SHP77 treated with DMSO at 0.1 percent for 48 hours (cell line): ENCODE measurements at regions not wholly inside any gene's neighbourhood (a gene's known extent, or its start where the extent isn't known, plus 50 kb on each side); places are given as distances from the start of the nearest gene placed in this dataset.

Experiments used
- DNase-seq: peaks from one replicate; lab custom pipeline; 2025; lab: John Stamatoyannopoulos, UW

GRCh38 chr15:96097661-96098060 lies 232.8 kb upstream of the NR2F2 start:
- no peak for DNase-seq

DNA sequence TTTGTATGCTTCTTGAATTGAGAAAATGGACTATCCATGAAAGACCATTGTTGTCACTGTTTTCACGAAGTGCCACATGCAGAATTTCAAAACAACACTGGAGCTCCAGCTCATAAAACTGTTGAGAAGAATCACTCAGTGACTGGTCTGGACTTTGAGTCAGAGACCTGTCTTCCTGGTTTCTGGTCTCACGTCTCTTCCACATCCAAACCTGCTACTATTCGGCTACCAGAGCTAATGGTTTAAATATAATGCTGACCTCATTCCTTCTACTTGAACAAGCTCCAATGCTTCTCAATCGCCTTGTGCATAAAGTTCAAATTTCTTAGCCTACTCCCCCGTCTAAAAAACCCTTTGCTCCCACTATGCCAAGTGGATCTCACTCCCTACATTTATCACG lies 227.9 kb upstream of the NR2F2 start:
- no peak for DNase-seq

DNA sequence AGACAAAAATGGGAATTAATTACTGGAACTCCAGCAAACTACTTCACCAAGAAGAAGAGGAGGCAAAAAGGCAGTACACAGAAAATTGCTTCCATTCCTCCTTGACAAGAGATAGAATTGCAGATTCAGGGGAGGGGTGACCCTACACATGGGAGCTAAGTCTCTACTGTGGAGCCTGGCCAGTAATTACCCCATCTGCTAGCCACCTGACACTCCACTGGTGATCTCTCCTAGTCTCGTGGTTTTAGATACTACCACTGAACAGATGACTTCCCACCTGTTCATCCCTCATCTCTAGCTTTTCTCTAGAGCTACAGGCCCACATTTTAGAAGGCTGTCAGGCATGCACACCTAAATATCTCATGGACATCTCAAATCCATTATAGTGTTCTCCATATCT lies 224.3 kb upstream of the NR2F2 start:
- DNase-seq, result no peak

DNA sequence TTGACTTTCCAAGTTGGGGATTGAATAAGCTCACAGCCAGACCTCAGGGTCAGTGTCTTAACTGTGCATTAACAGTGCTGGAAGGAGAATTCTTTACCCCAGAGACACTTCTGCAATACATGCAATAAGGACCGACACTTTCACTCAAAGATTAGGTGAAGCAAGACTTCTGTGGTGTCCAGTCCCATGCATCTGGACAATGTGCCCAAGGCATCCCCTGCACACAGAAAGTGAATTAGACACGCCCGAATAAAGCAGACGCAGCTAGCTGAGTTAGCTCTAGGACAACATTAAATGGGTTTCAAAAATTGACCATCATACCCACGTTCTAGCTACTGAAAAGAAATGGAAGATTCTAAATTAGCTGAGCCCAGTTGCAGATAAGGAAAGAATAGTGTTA lies 223.9 kb upstream of the NR2F2 start:
- no peak for DNase-seq

DNA sequence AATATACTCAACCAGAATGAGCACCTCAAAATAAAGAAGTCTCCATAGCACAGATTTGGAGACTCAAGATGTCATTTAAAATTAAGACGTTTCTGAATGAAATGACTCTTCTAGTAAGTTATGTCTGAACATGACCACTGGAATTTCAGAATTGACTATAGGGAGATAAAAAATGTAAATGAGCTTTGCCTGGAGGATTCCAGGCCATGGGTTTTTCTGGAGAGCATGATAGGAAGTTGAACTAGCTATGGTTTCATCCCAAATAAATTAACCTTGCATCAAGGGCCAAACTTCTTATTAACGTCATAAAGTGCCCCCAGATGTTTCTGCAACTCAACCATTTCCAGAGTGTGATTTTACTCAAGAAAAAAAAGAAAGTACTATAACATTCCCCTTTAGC lies 222.6 kb upstream of the NR2F2 start:
- no peak for DNase-seq

- DNase-seq, result no peak
These were observed 222.1 kb upstream of the NR2F2 start for GRCh38 chr15:96108405-96108804.

GRCh38 chr15:96109820-96110219 lies 220.7 kb upstream of the NR2F2 start:
- DNase-seq, result no peak

GRCh38 chr15:96112018-96112417 lies 218.5 kb upstream of the NR2F2 start:
- DNase-seq, result no peak

DNA sequence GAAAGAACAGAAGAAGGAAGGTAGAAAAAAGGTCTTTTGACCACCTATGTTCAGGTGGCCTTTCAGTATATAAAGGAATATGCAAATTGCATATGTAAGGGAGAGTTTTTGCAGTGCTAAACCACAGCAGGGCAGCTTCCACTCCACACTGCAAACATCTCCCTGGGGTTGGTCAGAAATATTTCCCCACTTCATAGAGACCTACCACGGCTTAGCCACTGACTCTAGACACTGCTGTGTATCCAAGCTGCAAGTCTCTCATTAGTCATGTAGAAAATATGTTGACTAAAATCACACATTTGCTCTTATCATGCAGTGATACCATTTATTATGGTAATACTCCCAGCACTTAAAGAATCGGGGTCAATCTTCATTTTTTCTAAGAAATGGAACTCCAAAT lies 214.9 kb upstream of the NR2F2 start:
- DNase-seq, result no peak

DNA sequence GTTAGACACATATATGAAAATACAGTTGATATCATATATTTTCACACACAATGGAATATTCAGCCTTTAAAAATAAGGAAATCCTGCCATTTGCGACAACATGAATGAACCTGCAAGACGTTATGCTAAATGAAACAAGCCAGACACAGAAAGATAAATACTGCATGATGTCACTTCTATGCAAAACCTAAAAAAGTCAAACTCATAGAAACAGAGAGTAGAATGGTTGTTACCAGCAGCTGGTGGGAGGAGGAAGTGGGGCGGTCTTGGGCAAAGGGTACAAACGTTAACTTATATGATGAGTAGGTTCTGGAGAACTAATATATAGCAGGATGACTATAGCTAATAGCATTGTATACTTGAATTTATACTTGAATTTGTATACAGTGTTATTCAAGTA lies 213.2 kb upstream of the NR2F2 start:
- no peak for DNase-seq

DNA sequence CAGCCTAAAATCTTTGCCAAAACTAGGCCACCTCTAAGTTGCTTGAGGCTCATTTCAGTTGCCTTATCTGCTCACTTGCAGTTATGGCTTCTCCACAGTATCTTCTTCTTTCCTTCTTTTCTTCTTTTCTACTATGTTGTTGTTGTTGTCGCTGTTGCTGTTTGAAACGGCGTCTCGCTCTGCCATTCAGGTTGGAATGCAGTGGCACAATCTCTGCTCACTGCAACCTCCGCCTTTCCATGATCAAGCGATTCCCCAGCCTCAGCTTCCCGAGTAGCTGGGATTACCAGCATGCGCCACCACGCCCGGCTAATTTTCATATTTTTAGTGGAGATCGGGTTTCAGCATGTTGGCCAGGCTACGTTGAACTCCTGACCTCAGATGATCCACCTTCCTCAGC lies 210.8 kb upstream of the NR2F2 start:
- DNase-seq, result no peak

DNA sequence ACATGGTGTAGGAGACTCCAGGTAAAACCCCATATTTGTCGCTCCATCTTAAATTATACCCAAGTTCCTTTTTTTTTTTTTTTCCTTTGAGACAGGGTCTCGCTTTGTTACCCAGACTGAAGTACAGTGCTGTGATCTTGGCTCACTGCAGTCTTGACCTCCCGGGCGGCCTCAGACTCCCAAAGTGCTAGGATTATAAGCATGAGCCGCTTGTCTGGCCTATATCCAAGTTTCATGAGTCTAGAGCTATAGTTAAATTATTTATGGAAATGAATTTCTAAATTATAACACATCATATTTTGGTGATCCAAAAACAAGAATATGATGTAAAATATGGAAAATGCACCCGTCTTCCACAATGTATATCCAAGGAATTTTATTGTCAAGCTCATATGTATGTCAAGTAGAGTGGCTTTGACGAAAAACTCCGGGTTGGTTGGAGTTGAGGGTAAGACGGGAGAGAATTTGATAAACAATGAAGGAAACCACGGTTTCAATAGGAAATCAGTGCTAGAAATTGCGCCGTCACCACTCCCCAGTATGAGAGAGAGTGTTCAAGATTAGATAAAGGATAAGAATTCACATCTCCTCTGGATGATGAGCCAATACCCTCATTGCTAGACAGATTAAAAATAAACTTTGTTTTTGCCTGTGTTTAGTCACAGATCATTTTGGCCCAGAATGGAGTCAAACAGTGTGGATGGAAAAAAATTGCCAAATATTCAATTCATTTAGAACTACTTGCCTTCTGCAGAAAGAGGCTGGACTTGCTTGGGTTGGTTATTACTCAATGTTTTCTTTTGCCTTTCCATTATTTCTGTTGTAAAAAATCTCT lies 209.2 kb upstream of the NR2F2 start:
- no peak for DNase-seq

DNA sequence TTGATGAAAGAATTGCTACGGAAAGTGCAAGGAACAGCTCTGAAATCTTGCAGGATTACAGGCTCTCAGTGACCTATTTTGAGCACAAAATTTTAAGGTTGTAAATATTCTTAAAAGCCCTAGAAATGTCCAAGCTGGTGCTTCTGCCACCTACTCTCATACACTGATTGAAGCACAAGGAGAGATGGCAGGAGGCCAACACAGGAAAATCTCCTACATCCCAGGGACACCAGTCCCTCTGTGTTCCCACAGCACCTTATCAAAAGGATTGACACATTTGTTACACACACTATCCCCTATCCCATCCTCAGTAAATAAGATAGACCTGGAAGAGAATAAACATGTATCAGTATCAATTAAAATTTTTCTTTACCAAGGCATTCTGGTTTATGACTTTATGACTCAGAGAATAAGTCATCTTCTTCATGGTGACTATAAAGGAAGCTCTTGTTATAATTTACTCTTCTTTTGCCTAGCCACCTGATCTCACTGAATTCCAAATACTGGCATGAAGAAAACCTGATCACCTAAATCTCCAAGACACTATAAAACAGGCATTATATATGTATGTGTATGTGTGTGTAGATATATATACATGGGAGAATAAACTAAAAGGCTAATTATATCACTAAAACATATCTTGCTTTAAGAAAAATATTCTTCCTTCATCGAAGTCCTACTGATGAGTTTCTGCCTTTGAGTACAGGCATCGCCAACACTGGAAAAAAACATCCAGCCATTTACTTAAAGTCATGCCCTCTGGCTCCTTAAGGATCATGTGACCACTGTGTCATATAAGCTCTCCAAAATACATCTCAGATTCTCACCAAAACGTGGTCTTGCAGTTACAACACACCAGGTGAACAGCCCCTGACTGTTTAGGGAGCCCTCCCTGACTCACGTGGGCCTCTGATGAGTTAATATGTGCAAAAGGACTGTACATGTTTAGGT lies 208.1 kb upstream of the NR2F2 start:
- no peak for DNase-seq

DNA sequence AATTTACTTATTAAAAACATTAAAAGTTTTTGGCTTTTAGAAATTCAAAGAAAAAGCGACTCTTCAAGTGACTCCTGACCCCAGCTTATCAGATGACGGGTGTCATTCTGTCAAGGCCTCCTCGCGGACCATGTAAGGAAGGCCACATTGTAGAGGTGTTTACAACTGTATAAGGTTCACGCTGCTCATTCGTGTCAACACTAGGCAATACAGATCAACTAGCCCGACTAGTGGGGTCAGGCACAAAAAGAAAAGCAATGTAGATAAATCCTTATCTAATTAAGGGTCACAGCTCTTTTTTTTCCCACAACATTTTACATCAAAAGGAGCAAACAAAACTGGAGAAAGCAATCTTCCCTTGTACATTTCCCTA lies 207.5 kb upstream of the NR2F2 start:
- no peak for DNase-seq

GRCh38 chr15:96123630-96124187 lies 206.8 kb upstream of the NR2F2 start:
- DNase-seq, result no peak

DNA sequence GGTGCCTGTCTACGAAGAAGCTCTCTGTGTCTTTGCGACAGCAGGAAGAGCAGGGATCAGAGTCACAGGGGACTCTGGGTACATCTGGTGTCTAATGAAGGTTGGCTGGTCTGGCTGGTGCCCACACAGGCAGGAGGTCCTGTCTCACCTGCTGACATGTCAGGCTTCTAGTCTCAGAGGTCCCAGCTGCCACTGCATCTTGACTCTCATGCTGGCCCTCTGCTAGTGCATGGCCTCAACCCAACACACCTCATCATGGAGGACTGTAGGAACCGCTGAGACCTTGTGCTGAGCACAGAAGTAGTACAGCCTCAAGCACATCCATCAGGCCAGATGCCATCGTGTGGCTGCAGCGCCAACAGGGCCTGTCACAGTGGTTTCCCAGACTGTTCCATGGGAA lies 206.1 kb upstream of the NR2F2 start:
- no peak for DNase-seq

DNA sequence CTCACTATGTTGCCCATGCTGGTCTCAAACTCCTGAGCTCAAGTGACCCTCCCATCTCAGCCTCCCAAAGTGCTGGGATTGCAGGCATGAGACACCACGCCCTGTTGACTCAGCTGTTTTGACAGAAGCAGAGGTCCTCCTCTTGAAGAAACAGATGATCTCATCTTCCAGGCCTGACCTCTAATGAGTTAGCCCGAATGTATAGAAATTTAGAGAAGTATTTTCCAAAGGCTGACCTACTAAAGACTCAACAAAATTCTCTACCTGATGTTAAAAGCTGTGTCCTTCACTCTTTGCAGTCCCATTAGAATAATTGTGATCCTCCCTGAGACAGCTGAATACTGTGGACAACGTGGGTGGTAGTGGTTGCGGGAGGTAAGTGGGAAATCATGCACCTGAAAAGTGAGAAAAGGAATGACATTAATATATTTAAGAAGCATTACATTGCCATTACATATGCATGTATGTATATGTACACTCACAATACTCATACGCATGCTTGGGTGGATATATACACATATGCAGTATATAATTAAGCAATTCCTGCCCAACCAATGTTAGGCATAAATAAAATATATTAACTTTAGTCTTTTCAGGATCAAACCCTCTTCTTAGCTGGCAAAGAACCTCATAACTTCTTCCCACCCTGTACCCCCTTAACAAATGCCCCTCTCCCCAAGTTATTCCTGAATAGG lies 204.6 kb upstream of the NR2F2 start:
- no peak for DNase-seq

GRCh38 chr15:96126859-96127258 lies 203.6 kb upstream of the NR2F2 start:
- DNase-seq, result no peak

DNA sequence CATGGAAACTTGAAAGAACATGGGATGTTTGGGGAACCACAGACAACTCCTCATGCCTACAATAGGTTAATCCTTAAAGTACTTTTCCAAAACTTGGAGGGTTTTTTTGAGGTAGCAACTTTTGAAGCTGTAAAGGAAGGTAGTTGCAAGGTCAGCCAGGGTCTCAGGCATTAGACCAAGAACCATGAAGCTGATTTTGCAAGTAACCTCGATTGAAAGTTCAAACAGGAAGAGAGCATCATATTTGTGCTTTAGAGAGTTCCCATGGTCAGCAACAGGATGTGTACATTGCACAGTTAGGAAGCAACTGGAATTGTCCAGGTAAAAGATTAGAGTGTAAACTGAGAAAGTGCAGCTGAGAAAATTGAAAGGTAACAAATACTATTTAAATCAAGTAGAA lies 199.8 kb upstream of the NR2F2 start:
- no peak for DNase-seq

GRCh38 chr15:96132126-96132525 lies 198.4 kb upstream of the NR2F2 start:
- no peak for DNase-seq

- no peak for DNase-seq
These were observed 195.1 kb upstream of the NR2F2 start for GRCh38 chr15:96135166-96136093.
